NCI-H82 treated with DMSO at 0.1 percent for 48 hours (cell line): ENCODE measurements at regions not wholly inside any gene's neighbourhood (a gene's known extent, or its start where the extent isn't known, plus 50 kb on each side); places are given as distances from the start of the nearest gene placed in this dataset.
"Not testable (repeated sequence)": the region's sequence is repeated elsewhere in the genome, so short reads cannot be mapped to it uniquely, and the experiment has no call there.

Experiments used
- DNase-seq: peaks from one replicate; lab custom pipeline; 2025; ENCODE audit not compliant: unreplicated experiment; lab: John Stamatoyannopoulos, UW

DNA sequence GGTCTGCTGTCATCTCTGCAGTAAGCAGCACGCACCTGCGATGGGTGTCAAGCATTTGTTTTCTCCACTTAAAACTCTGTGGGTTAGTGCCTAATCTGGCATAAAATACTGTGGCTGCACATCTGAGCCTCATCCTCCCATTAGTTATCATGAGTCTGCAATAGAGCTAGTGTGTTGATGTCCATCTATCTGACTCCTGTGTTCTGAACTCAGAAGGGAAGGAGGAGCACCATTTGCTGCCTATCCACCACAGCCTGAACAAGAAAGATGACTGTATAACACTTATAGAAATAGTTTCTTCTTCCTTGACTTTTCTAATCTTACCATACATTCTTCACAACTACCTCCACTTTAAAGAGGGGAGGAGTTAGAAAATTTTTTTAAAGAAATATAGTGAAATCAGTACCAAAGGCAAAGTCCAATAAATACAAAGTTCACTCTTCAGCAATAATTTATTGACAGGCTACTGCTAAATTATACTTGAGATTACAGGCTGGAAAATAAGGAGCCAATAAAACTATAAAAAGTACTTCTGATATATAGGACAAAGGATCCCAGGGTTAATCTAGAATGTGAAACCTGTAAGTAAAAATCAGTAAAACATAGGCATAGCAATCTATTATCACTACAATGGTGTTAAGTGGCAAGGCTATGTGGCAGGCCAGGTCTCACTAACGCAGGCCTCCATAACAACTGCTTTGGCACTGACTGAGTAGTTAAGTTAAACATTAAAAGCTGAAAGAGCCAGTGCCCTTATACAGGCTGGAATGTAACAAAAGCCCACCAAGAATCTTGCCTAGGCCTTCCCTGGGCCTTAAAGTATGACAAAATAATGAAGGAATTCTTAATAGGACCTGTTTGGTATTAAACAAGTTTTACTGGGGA, 70.2 kb downstream of the LGALS9C start:
- DNase-seq, result not testable (repeated sequence)

- DNase-seq, result not testable (repeated sequence)
Measured at GRCh38 chr17:18557086-18557485, 80.5 kb downstream of the LGALS9C start.

- not testable (repeated sequence) for DNase-seq
Measured at GRCh38 chr17:18563381-18564098, 80.7 kb downstream of the TBC1D28 start.

DNA sequence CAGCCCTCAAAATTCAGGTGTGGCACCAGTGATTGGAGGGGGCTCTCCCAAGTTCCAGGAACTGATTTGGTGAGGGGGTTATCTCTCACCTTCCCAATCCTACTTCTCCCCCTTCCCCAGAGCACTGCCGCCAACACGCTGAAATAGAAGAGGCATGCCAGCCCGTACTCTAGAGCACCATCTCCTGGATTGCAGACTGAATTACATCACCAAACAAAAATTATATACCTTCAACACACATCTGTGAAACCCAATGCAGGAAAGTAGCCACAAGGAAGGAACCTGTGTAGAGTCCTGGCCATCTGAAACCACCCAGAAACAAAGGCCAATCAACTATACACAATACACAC, 80.1 kb downstream of the TBC1D28 start:
- DNase-seq, result peak; percentile 43

- not testable (repeated sequence) for DNase-seq
Measured at GRCh38 chr17:18568108-18568995, 75.8 kb downstream of the TBC1D28 start.

- DNase-seq, result peak; percentile 73
Measured at GRCh38 chr17:18569489-18569913, 74.7 kb downstream of the TBC1D28 start.

DNA sequence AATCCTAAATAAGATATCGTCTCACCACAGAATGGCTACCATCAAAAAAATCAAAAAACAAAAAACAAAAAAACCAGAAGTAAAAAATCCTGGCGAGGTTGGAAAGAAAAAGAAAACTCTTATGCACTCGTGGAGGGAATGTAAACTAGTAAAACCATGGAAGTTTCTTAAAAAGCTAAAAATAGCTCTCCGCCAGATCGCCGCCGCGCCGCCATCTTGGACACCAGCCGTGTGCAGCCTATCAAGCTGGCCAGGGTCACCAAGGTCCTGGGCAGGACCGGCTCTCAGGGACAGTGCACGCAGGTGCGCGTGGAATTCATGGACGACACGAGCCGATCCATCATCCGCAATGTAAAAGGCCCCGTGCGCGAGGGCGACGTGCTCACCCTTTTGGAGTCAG, 71.7 kb downstream of the TBC1D28 start:
- not testable (repeated sequence) for DNase-seq

GRCh38 chr17:18574137-18574536, 70.1 kb downstream of the TBC1D28 start:
- DNase-seq, result not testable (repeated sequence)
